ENCODE measurements at regions not wholly inside any gene's neighbourhood (a gene's known extent, or its start where the extent isn't known, plus 50 kb on each side); places are given as distances from the start of the nearest gene placed in this dataset.

DNA sequence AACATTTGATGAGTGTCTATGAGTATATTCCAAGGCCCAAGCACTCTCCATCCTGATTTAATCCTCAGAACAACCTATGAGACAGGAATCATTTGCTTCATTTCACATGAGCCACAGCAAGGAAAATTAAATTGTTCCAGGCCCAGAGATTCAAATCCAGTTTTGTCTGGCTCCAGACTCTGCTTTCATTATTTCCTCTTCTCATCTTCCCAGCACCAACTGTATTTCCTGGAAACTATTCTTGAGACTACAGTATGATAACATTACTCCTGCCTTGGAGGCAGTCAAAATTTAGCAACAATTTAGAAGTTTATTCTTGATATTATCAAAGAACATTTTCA lies 194.5 kb downstream of the ZNF608 start:
- Histone ChIP-seq H3K4me1 (ENCODE audit: insufficient read depth, low read length) (peaks cover 45% of the 10 kb centered on the region), H3K4me2 (ENCODE audit: low read depth, low read length) (no peak overlapping the region), H3K4me3 (replicated peaks in 1 of 3; ENCODE audit: insufficient read depth in 1 of 3, low read depth in 2 of 3, low read length in 3 of 3) (no peak overlapping the region), H3K36me3 (replicated peaks in 1 of 2; ENCODE audit: control insufficient read depth in 1 of 2, insufficient read depth in 2 of 2, low read length in 2 of 2) (no peaks in the 10 kb centered on the region), H3K79me2 (ENCODE audit: insufficient read depth, low read length) (no peaks in the 10 kb centered on the region), H3K9me3 (ENCODE audit: low read length) (no peaks in the 10 kb centered on the region), H3K27me3 (ENCODE audit: control insufficient read depth in 1 of 2, insufficient read depth in 2 of 2, low read length in 2 of 2) (no peaks in the 10 kb centered on the region), H2AFZ (ENCODE audit: low read length) (no peak overlapping the region), H3K27ac (ENCODE audit: extremely low read length, insufficient read depth, low read length) (no peak overlapping the region), H4K20me1 (ENCODE audit: insufficient read depth, low read length) (no peaks in the 10 kb centered on the region), H3K9ac (ENCODE audit: insufficient read depth, low read depth, low read length) (no peak overlapping the region)
- ATAC-seq (no peak), DNase-seq (ENCODE audit: low spot score) (no peak), FAIRE-seq (no peak)
- BruUV-seq (replicated peaks): no TSS peak
- POLR2A ChIA-PET: no interaction called here
- in situ Hi-C loops (cut with HindIII; ENCODE audit: extremely low pct_ligation_motif_present, low pct_unique_long_range_greater_than_20kb): no loop called here
- intact Hi-C loops (cut with micrococcal nuclease; ENCODE audit: unreplicated experiment): no loop called here
- CTCF ChIA-PET (ENCODE audit: low intra/inter-chr PET ratio, low total read pairs): no interaction called here
- no peak for TF ChIP-seq NFATC3 (CRISPR knock-in tag; IDR thresholded peaks at IDR 0.05)
- no peak for TF ChIP-seq ZNF282 (IDR thresholded peaks at IDR 0.05; ENCODE audit: partially characterized antibody)
- TF ChIP-seq, protein P1, sequence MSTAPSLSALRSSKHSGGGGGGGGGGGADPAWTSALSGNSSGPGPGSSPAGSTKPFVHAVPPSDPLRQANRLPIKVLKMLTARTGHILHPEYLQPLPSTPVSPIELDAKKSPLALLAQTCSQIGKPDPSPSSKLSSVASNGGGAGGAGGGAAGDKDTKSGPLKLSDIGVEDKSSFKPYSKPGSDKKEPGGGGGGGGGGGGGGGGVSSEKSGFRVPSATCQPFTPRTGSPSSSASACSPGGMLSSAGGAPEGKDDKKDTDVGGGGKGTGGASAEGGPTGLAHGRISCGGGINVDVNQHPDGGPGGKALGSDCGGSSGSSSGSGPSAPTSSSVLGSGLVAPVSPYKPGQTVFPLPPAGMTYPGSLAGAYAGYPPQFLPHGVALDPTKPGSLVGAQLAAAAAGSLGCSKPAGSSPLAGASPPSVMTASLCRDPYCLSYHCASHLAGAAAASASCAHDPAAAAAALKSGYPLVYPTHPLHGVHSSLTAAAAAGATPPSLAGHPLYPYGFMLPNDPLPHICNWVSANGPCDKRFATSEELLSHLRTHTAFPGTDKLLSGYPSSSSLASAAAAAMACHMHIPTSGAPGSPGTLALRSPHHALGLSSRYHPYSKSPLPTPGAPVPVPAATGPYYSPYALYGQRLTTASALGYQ (CRISPR knock-in tag; IDR thresholded peaks at IDR 0.05): no peak
- no peak for TF ChIP-seq TOE1 (CRISPR knock-in tag; IDR thresholded peaks at IDR 0.05)
- no peak for TF ChIP-seq TARDBP (CRISPR knock-in tag; IDR thresholded peaks at IDR 0.05)
- no peak for TF ChIP-seq CBX2 (IDR thresholded peaks at IDR 0.05; ENCODE audit: low read depth, low read length)
- no peak for TF ChIP-seq CBX2 (CRISPR knock-in tag; IDR thresholded peaks at IDR 0.05; ENCODE audit: low read depth)
- TF ChIP-seq ZNF747 (CRISPR knock-in tag; IDR thresholded peaks at IDR 0.05; ENCODE audit: borderline replicate concordance): no peak
- no peak for TF ChIP-seq FOSL1 (CRISPR knock-in tag; IDR thresholded peaks at IDR 0.05; ENCODE audit: borderline replicate concordance)
- TF ChIP-seq ZIK1 (CRISPR knock-in tag; IDR thresholded peaks at IDR 0.05; ENCODE audit: borderline replicate concordance, low read depth): no peak
- TF ChIP-seq, protein P2, sequence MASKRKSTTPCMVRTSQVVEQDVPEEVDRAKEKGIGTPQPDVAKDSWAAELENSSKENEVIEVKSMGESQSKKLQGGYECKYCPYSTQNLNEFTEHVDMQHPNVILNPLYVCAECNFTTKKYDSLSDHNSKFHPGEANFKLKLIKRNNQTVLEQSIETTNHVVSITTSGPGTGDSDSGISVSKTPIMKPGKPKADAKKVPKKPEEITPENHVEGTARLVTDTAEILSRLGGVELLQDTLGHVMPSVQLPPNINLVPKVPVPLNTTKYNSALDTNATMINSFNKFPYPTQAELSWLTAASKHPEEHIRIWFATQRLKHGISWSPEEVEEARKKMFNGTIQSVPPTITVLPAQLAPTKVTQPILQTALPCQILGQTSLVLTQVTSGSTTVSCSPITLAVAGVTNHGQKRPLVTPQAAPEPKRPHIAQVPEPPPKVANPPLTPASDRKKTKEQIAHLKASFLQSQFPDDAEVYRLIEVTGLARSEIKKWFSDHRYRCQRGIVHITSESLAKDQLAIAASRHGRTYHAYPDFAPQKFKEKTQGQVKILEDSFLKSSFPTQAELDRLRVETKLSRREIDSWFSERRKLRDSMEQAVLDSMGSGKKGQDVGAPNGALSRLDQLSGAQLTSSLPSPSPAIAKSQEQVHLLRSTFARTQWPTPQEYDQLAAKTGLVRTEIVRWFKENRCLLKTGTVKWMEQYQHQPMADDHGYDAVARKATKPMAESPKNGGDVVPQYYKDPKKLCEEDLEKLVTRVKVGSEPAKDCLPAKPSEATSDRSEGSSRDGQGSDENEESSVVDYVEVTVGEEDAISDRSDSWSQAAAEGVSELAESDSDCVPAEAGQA (IDR thresholded peaks at IDR 0.05; ENCODE audit: low read depth): no peak
- TF ChIP-seq, protein P2 (CRISPR knock-in tag; IDR thresholded peaks at IDR 0.05; ENCODE audit: borderline replicate concordance): no peak
- no peak for TF ChIP-seq ZNF615 (CRISPR knock-in tag; IDR thresholded peaks at IDR 0.05; ENCODE audit: borderline replicate concordance)
- TF ChIP-seq, protein P3, sequence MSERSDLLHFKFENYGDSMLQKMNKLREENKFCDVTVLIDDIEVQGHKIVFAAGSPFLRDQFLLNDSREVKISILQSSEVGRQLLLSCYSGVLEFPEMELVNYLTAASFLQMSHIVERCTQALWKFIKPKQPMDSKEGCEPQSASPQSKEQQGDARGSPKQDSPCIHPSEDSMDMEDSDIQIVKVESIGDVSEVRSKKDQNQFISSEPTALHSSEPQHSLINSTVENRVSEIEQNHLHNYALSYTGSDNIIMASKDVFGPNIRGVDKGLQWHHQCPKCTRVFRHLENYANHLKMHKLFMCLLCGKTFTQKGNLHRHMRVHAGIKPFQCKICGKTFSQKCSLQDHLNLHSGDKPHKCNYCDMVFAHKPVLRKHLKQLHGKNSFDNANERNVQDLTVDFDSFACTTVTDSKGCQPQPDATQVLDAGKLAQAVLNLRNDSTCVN (CRISPR knock-in tag; IDR thresholded peaks at IDR 0.05; ENCODE audit: borderline replicate concordance): no peak
- TF ChIP-seq CHD4 (IDR thresholded peaks at IDR 0.05; ENCODE audit: borderline replicate concordance, low read length): no peak
- no peak for TF ChIP-seq SP5 (CRISPR knock-in tag; IDR thresholded peaks at IDR 0.05; ENCODE audit: borderline replicate concordance, low read depth)
- TF ChIP-seq SMAD3 (CRISPR knock-in tag; IDR thresholded peaks at IDR 0.05): no peak
- TF ChIP-seq KDM4B (CRISPR knock-in tag; IDR thresholded peaks at IDR 0.05): no peak
- no peak for TF ChIP-seq NFKBIZ (CRISPR knock-in tag; IDR thresholded peaks at IDR 0.05)
